DMS79 (cell line): ENCODE measurements at regions not wholly inside any gene's neighbourhood (a gene's known extent, or its start where the extent isn't known, plus 50 kb on each side); places are given as distances from the start of the nearest gene placed in this dataset.
"Not testable (repeated sequence)": the region's sequence is repeated elsewhere in the genome, so short reads cannot be mapped to it uniquely, and the experiment has no call there.

ENCODE experiments used
- DNase-seq: peaks from one replicate; lab custom pipeline; 2025; lab: John Stamatoyannopoulos, UW

DNA sequence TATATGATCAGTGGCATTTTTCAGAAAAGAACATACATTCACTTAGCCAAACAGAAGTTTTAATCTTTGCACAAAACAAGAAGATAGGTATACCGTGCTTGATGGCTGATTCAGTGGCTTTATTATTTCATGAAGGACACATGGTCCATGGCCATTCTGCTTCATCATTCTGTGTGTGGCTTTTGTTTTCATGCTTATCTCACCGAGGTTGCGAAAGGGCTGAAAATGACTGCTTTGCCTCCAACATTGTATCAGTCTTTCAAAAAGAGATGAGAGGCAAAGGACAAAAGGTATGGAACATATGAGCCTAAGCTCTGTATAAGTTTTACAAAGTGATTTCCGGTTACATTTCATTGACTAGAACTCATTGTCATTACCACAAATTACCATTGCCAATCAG lies 541.1 kb downstream of the RAB28 start:
- no peak for DNase-seq

DNA sequence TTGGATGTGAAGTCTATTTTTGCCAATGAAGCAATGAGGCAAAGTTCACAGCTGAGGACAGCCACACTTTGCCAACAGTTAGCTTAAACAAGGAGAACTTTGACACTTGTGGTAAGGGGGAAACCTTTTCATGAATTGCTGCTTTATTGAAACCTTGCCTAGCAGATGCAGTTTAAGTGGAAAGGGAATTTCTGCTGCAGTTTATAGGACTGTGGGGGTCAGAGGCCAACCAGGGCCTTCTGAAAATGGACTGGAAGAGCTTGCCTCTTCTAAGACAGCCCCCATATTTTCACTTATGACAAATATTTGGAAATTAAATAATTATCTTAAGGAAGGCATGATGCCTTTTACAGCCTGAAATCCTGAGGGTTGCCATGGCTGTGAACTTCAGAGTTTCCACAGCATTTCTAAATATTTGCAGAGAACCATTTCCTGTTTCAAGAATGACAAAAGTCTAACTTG lies 550.3 kb downstream of the RAB28 start:
- no peak for DNase-seq

DNA sequence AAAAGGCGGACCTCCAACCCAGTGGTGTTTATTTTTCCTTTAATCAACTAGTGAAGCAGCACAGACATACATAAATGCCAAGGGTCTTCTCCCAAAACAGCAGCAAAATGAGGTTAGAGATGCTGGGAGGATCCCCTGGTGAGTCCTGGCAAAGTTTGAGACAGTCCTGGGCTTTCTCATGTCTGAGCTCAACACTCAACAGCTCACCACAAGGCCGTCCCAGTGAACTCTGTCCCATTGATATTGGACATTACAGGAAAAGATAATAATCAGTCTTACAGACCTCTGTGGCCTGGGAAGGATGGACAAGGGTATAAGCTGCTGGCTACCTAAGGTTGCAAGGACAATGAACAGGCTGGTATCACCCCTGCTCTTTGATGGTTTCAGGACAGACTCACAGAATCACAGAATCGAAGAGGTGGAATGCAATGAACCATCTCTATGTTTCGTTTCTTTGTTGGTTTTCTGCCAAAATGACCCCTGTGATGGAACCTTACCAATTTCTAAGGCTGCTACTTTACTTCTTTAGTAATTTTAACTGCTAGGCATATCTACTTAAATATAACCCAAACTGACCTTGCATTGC lies 551.8 kb downstream of the RAB28 start:
- DNase-seq: no peak

DNA sequence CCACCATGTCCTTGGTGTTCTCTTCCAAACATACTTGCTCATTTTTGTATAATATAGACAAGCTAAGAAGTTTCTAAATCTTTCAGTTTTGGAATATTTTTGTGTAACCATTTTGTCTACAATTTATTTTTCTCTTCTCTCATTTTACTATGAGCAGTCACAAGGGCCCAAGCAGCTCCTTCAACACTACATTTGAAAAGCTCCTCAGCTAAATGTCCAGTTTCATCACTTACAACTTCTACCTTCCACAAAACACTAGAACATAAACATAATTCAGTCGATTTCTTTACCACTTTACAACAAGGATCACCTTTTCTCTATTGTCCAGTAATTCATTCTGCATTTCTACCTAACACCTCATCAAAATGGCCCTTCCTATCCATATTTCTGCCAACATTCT lies 554.4 kb downstream of the RAB28 start:
- DNase-seq: no peak

DNA sequence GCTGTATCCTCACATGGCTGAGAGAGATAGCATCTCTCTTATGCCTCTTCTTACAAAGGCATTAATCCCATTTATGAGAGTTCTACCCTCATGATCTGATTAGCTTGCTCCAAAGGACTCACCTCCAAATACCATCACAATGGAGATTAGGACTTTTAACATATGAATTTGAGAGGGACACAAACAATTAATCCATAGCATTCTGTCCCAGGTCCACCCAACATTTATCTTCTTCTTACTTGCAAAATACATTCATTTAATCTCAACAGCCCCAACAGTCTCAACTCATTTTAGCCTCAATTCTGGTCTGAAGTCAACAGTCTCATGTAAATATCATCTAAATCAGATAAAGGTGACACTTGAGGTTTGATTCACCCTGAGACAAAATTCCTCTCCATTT lies 555.4 kb downstream of the RAB28 start:
- no peak for DNase-seq

DNA sequence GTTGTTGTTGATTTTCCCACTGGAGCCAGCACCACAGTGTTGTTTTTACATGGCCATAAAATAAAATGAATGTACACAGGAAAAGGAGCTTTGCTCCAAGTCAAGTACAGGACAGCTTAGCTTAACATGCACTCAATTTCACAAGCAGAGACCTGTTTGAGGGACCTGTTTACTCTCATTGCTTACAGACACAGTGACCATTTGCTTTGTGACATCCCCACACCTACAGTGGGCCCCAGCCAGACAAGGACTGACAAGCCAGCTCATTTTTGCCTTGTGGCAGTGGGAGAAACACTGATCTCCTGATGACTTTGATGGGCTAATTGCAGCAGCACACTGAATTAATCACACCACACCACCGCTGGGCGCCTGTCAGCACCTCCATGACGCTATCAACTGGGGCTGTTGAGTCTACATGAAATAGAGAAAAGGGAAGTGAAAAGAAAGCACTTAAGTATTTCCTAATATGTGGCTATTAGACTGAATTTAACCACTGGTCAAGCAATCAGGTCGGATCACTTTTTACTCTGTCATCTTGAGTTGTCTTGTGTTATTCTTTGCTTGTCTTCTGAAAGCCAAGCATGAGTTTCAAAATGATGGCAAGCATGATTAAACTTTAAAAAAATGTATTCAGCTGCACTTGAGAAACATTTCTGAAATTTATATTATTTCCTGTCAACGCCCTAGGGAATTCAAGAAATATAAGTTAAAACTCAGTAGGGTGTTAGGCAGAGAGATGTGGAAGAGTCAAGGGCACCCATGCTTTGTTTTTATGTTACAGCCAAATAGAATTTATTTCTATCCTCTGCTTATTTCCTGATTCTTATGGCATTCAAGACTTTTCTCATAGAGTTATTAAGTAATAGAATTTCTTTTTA lies 557.7 kb downstream of the RAB28 start:
- DNase-seq: no peak

DNA sequence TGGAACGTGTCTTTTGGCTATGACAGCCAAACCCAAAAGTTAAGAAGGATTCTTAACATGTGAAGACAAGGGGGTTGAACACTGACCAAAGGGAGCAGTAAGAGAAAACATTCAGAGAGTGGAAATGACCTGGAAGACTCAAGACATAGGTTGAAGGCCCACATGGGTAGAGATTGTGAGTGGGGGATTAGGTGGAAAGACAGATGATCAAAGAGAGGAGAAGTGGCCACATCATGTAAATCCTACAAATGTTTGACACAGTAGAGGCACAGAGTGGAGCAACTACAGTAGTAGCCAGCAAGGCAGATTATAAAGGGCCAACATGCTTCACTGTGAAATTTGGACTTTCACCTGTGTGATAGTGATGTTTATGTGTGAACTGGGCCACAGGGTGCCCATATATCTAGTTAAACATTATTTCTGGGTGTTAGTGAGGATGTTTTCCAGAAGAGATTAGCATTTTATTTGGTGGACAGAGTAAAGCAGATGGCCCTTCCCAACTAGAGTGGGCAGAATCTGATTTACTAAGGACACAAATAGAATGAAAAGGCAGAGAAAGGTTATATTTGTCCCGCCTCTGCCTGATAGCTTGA lies 559.3 kb downstream of the RAB28 start:
- no peak for DNase-seq

DNA sequence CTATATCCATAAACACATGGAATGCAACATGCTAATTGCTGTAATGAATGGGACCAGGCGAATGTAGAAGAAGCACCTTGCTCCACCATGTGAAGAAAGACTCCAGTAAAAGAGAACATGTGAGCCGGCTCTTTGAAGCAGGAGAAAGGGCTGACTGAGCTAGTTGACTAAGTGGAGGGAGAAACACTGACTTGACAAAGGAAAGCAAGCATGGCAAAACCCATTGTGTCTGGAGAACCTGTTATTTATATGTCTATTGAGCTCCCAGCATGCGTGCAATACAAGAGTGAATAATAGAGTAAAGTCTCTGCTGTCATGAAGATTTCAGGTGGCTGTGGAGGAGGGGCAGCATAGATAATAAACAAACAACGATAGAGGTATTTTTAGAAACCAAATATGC lies 559.9 kb downstream of the RAB28 start:
- no peak for DNase-seq

DNA sequence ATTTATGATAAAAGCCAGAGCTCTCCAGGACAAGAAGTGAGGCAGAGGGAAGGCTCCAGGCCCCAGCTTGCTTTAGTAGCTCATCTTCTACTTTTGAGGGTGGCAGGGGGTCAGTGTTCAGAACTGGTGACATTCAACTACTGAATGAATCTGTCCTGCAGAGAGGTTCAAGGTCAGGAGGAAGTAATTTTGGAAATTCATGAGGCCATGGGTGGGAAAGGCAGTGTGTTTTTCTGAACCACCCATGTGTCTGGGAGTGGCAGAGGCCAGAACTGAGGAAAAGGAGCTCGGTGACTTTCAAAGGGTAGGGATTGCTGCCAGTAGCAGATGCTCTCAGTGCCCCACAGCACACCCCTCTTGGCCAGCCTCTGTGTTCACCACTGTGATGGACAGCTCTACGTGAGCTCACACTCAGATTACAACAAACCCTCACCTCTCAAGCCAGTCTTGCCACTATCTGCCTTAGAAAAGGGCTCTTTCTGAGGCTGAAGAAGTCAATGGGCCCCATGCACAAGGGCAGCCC lies 571.2 kb downstream of the RAB28 start:
- DNase-seq: no peak

DNA sequence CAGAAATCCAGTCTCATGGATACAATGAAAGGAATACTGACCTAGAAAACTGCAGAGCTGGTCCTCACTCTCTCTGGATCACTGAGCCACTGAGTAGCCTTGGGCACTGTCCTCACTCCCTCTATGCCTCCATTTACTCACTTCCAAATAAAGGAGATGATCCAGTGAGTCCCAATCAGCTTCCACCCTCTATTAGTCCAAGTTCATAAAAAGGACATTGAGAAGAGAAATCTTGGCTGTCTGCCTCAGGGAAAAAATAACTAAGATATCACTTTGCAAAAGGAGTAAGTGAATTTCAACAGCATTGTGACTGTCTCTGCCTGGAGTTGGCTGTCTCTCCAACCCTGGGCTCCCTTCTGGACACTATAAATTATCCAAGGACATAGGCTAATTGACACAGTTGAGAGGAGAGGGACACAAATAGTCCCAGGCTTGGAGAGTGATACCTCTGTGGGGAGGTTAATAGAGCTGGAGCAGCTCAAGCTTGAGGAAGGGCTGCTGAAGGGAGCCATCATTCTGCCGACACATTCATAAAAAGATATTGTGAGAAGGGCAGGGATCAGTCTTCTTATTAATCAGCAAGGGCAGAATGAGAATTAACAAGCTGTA lies 572.3 kb downstream of the RAB28 start:
- no peak for DNase-seq

DNA sequence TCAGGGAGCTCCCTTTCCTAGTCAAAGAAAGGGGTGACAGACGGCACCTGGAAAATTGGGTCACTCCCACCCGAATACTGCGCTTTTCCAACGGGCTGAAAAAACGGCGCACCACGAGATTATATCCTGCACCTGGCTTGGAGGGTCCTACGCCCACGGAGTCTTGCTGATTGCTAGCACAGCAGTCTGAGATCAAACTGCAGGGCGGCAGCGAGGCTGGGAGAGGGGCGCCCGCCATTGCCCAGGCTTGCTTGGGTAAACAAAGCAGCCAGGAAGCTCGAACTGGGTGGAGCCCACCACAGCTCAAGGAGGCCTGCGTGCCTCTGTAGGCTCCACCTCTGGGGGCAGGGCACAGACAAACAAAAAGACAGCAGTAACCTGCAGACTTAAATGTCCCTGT lies 580.5 kb downstream of the RAB28 start:
- not testable (repeated sequence) for DNase-seq

DNA sequence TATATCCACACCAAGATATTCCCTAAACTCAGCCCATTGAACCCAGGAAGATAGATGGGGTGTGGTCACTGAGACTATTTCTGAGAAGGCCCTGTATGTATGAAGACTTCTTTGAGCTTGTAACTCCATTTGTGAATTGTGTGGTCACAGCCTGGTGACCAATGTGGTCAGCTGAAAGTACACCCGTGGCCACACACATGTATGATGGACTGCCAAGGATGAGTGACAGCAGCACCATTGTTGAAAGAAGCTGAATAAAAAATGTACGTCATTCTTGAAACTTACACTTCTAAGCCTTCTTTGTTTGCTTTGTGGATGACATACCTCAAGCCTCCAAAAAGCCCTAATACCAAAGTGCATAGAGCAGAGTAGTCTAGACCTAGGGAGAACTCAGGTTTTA lies 581.4 kb downstream of the RAB28 start:
- no peak for DNase-seq

DNA sequence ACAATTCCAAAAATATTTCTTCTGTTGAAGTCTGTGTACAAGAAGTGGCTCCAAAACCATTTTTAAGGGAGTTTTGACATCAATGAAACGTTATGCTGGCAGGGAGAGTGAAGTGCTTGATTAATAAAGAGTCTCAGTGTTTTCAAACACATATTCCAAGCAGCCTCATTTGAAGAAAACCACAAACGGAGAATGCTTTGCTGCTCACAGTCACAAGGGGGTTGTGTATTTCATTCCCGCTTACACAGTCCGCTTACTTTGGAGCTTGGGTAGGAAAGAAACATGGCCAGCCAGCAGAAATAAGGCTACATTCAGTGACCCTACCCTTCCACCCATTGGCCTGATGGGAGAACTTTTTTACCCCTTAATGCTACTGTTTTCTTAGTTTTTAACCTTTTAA lies 586.2 kb downstream of the RAB28 start:
- no peak for DNase-seq

DNA sequence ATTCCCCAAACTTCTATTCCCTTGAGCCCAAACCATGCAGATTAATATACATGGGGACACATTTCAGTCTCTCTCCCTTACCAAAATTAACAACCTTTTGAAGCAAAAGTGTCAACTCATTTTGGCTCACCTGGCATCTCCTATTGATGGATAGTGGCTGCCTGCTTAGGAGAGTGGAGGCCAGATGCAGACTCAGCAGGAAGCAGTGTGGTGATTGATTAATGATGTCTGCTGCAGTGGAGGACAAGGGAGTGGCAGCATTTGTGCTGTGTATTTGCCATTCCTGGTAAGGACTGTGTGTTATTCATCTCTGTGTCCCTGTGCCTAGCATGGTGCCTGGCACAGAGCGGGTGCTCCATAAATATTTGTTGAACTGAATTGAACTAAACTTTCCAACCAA lies 590.1 kb downstream of the RAB28 start:
- no peak for DNase-seq

DNA sequence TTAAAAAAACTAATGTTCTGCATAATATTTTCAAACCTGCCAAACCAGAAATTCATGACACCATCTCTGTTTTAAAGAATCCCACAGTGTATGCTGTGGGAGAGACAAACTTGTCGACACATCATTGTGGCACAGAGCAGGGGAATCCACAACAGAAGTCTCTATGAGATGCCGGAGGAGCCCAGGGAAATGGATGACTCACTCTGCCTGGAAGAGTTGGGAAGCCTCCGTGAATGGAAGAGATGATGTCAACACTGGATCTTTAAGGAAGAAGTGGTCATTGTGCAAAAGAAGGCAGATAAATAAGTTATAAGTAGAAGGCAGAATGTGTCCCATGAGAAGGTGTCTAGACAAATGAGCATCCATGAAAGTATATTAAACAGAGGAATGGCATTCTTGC lies 595.1 kb downstream of the RAB28 start:
- DNase-seq: no peak

DNA sequence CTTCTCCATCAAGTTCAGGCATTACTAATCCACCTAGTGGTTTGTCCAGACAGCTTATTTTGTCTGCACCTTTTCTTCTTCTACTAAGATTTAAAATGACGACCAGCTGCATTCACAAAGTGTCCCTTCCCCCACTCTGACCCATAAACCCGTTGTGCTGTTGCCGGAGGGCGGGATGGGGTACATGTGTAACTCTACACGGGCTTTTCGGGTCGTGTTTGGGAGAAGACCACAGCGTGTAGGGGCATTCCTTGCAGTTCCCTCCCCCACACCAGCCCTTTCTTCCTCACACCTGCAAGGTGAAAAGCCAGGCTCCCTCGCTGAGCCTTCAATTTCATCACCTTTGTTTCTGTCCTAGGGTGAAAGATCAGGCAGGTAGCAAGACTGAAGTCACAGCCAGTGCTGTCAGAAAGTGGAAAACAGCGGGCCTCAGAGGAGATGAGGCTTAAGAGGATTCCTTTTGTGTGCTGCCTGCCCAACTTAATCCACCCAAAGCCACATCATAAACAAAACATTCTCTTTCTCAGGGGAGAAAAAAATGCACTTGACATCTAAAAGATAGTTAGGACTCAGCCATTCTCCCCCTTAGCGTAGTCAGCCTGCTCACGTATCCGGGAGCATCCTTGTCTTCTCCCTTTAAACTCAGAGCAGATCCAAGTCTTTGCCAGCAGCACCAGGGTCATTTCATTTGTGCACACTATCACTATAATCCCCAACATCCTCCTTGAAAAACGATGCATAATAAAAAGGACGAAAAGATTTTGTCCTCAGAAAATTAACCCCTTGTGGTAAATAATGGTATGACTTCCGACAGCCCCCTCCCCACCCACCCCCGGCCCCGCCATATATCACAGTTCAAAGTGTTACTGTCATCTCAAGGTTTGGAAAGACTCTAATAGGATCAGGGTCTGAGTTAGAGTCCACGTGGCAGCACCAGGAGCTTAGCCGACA lies 599.0 kb downstream of the RAB28 start:
- DNase-seq: no peak

DNA sequence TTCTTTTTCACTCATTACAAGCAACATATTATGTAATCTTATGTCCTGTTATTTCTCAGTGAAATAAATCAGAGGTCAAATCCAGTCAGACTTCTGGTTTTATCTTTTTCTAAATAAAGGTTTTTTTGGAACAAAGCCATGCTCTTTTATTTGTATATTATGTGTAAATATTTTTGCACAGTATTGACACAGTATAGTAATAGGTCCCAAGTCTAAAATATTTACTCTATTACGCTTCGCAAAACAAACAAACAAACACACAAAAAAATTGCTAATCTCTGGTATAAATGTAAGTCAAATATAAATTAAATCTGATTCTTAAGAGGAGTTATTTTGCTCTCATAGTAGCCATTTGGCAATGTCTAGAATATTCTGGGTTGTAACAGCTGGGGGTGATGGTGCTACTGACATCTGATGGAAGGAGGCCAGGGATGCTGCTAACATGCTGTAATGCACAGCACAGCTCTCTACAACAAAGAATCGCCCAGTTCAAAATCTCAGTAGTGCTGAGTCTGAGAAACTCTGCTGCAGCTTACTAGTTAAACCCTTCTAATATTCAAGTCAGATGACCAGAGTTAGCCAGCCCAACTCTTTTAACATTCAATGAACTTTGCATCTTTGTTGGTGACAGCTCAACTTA lies 602.1 kb downstream of the RAB28 start:
- no peak for DNase-seq

DNA sequence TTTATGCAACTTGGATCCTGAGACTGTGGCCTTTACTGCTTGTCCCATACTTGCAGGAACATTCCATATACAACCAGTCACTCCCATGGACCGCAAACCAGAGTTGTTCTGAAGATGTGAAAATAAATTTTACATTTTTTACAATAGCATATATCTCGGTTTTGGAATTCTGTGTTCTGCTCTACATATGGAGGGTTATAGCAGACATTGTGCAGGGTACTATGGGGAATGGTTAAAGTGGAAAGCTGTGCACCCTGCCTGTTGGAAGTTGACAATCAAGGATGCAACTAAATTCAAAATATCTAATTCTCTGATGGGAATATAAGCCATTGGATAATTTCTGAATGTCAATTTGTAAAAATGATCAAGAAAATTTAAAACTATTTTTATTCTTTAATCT lies 603.3 kb downstream of the RAB28 start:
- DNase-seq: no peak

DNA sequence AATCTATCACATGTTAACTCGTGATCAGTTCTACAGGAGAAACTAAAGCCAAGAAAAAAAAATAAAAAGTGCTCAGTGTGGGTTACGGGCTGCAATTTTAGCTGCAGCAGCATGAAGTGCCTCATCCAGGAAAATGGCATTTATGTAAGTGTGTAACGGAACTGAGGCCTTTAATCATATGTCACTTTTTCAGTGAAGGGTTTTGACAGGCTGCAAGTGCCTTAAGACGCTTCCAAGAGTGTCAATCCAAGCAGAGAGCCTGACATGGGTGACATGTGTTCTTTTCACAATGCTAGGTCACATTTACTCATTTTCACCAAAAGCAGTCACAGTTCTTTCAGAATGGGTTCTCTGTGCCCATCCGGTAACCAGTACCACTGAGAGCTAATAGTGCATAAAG lies 604.6 kb downstream of the RAB28 start:
- no peak for DNase-seq

DNA sequence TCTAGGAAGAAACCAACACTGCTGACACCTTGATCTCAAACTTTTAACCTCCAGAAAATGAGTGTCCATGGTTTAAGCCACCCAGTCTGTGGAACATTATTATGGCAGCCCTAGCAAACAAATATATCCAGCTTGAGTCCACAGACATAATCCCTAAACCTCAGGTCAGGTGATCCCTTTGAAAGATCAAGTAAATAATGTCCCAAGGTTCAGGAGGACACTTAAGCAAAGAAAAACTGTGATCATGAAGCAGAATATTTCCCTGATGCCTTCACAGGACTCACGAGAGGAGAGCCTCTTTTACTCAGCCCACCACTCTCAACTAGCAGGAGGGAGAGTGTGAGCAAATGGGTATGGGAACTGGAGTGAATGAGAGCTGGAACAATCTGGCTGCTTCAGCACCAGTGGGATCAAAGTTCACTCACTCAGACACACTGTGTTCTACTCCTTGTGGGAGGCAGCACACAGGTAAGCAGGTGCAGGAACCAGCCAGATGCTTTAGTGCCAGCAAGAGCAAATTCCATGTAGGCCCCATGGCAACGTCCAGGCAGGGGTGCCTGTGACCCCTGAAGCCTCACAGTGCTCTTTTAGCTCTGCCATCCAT lies 608.4 kb downstream of the RAB28 start:
- DNase-seq: no peak

DNA sequence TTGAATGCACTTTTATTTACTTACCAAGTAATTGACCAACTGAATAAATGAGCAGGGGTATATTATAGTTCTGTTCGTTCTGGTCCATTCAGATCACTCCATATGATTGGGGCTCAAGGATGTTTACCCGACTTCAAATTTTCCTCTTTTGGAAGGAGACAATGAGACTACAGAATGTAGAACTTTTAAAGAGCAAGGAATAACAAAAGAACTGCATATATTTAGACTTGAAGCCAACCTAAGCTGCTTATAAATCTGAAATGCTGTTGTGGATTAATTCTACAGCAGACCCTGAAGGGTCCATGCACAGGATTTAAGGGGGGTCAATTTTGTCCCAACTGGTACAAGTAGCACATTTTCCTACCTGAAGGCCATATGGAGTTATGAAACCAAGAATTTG lies 610.8 kb downstream of the RAB28 start:
- DNase-seq: no peak
